NOMO-1 treated with DMSO at 0.1 percent for 48 hours (cell line): ENCODE measurements at regions not wholly inside any gene's neighbourhood (a gene's known extent, or its start where the extent isn't known, plus 50 kb on each side); places are given as distances from the start of the nearest gene placed in this dataset.
"Not testable (repeated sequence)": the region's sequence is repeated elsewhere in the genome, so short reads cannot be mapped to it uniquely, and the experiment has no call there.

Source experiments
- DNase-seq: peaks from one replicate; lab custom pipeline; 2025; ENCODE audit not compliant: unreplicated experiment; lab: John Stamatoyannopoulos, UW

- DNase-seq, result no peak
These were observed 185.9 kb upstream of the SLC39A10 start for GRCh38 chr2:195471163-195471562.

DNA sequence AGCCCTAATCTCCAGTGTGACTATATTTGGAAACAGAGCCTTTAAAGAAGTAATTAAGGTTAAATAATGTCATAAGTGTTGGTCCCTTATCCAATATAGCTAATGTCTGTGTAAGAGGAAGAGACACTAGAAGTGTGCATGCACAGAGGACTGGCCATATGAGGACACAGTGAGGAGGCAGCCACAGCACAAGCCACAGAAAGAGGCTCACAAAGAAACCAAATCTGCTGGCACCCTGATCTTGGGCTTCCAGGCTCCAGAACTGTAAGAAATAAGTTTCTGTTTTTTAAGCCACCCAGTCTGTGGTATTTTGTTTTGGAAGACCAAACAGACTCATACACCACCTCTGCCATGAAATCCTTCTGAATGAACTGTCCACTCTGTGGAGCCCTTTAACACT, 186.4 kb upstream of the SLC39A10 start:
- peak; percentile 31 for DNase-seq

DNA sequence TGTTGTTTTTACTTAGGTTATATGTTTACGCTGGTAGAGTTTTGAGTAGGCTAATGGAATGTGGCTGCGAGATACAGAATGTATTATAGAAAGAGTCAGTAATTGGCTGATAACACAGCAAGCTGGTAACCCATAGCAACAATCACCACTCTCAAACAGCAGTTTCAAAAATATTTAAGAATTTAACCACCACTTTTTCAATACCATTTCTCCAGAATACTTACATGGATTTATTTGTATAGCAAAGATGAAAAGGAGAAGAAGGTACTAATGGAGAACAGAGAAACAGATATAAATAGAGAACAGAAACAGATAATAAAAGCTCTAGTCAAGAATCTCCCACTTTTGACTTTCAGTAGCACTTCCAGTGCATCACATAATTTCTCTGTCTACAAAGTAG, 188.3 kb upstream of the SLC39A10 start:
- peak; percentile 78 for DNase-seq

GRCh38 chr2:195466427-195466826, 190.6 kb upstream of the SLC39A10 start:
- DNase-seq, result no peak

- DNase-seq, result peak; percentile 8
These were observed 196.0 kb upstream of the SLC39A10 start for GRCh38 chr2:195461010-195461409.

DNA sequence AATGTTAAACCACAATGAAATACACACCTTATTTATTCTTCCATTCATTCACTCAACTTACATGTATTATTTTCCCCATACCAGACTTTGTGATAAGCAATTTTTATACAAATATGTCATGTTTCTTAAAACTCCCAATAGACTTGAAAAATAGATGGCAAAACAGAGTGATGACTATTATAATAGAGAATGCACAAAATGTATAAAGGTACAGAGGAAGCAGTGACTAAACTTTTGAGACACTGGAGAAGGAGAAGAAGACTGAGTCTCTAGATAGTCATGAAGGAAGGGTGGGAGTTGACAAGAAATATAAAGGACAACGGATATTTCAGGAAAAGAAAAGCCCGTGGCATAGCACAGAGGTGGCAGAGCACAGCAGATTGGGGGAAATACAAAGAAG, 198.1 kb upstream of the SLC39A10 start:
- DNase-seq, result no peak

GRCh38 chr2:195457873-195458272, 199.2 kb upstream of the SLC39A10 start:
- DNase-seq, result no peak

GRCh38 chr2:195456771-195457170, 200.3 kb upstream of the SLC39A10 start:
- DNase-seq, result no peak

GRCh38 chr2:195451160-195451559, 205.9 kb upstream of the SLC39A10 start:
- DNase-seq, result peak; percentile 45

- no peak for DNase-seq
These were observed 206.4 kb upstream of the SLC39A10 start for GRCh38 chr2:195450552-195451113.

DNA sequence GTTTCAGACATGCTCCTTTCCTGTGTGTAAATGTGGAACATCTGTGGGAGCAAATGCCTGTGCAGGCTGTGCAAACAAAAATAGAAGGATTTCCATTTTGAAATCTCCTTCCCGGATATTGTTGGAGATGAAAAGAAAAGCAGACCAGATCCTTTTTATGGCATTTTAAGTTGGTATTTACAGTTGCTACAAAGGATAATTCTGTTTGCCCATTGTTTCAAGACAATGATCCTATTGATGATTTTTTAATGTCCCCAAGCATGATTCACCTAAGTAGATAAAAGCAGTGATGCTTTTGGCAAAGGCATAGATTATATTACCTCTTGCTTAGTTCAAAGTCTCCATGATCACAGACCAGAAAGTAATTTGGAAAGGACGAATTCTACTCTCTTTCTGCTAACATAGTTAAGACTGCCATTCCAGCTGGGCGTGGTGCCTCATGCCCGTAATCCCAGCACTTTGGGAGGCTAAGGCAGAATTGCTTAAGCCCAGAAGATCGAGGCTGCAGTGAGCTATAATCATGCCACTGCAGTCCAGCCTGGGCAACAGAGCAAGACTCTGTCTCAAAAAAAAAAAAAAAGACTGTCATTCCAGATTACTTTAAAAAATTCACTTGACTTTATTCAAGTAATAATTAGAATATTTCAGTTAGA, 209.6 kb upstream of the SLC39A10 start:
- no peak for DNase-seq

- no peak for DNase-seq
These were observed 211.4 kb upstream of the SLC39A10 start for GRCh38 chr2:195445639-195446038.

DNA sequence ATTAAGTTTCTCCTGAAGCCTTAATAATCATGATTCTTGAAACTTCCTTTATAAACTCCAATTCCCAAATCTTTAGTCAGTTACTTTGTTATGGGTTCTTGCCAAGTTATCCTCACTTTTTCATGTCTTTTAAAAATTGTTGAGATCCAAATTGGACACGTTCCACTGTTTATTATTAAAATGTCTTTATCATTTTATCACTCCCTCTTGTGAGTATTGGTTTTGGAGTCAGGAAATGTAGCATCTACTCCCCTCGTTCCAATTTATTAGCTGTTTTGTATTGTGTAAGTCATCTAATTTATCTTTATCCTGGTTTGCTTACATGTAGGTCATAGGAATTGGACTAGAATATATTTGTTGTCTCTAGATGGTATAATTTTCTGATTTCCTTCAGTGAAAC, 213.1 kb upstream of the SLC39A10 start:
- DNase-seq, result no peak

DNA sequence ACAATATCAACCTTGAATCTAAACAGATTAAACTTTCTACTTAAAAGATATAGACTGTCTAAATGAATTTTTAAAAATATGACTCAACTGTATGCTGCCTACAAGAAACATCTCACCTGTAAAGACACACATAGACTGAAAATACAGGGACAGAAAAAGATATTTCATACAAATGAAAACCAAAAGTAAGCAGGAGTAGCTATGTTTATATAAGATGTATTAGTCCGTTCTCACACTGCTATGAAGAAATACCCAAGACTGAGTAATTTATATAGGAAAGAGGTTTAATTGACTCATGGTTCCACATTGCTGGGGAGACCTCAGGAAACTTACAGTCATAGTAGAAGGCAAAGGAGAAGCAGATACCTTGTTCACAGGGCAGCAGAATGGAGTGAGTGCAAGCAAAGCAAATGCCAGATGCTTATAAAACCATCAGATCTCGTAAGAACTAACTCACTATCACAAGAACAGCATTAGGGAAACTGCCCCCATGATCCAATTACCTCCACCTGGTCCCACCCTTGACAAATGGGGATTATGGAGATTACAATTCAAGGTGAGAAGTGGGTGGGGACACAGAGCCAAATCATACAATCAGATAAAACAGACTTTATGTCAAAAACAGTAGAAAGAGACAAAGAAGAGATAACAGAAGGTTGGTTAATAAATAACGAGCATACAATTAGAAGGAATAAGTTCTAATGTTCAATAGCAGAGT, 214.4 kb upstream of the SLC39A10 start:
- no peak for DNase-seq

- no peak for DNase-seq
These were observed 218.3 kb upstream of the SLC39A10 start for GRCh38 chr2:195438692-195439091.

DNA sequence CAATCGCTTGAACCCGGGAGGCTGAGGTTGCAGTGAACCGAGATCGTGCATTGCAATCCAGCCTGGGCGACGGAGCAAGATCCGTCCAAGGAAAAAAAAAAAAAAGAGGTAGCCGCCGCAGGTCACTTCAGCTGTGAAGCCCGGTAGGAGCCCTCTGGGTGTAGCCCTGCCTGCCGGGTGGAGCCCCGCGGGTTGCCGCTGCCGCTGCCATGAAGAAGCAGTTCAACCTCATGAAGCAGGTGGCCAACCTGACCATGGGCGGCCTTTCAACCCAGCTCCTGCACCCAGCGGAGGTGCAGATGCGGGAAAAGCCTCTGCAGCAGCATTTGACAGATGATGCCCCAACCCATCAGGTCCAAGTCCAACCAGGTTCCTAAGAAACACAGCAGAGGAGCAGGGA, 219.5 kb upstream of the SLC39A10 start:
- DNase-seq, result no peak

DNA sequence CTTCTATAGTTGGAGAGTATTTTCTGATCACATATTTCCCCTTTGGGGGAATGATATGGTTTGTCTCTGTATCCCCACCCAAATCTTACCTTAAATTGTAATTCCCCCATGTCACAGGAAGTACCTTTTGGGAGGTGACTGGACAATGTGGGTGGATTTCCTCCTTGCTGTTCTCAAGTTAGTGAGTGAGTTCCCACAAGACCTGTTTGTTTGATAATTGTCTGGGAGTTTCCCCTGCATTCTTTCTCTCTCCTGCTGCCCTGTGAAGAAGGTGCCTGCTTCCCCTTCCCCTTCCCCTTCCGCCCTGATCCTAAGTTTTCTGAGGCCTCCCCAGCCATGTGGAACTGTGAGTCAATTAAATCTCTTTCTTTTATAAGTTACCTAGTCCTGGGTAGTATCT, 222.7 kb upstream of the SLC39A10 start:
- DNase-seq, result no peak

GRCh38 chr2:195433729-195434128, 223.3 kb upstream of the SLC39A10 start:
- DNase-seq, result not testable (repeated sequence)

GRCh38 chr2:195428673-195429072, 228.4 kb upstream of the SLC39A10 start:
- DNase-seq, result peak; percentile 23

GRCh38 chr2:195425328-195425727, 231.7 kb upstream of the SLC39A10 start:
- DNase-seq, result peak; percentile 32

DNA sequence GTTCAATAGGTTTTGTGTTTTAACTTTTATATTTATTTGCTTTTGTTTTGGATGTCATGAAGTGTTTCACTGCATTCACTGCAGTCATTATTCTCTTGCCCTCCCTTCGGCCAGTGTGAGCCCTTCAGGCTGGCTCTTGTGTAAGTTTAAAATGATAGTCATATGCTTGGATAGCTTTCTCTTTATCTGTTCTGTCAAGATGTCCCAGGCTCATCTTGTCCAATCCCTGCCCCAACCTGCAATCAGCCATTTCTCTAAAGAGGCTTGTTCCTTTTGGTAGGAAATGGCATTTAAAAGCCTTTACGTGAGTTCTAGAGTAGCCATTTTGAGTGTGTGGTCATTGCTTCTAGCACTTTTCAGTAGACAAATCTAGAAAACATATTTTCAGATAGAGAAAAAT, 238.0 kb upstream of the SLC39A10 start:
- DNase-seq, result no peak

DNA sequence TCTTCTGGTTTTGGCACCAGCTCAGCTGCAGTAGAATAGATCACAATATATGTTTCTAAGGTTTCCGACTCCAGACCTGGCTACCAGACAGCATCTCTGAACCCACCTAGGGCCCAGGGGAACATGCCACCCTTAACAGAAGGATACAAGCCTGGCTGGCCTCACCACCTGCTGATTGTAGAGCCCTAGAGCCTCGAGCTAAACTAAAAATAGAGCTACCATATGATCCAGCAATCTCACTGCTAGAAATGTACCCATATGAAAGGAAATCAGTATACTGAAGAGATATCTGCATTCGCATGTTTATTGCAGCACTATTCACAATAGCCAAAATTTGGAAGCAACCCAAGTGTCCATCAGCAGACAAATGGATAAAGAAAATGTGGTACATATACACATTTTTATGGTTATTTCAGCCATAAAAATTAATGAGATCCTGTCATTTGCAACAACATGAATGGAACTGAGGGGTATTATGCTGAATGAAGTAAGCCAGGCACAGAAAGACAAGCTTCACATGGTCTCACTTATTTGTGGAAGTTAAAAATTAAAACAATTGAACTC, 242.4 kb upstream of the SLC39A10 start:
- DNase-seq, result no peak
